ENCODE measurements at regions not wholly inside any gene's neighbourhood (a gene's known extent, or its start where the extent isn't known, plus 50 kb on each side); places are given as distances from the start of the nearest gene placed in this dataset.

GRCh38 chr9:118281772-118282171 is 577.6 kb downstream of the TLR4 start:
- DNase-seq (ENCODE audit: low read depth in 1 of 2, low spot score in 1 of 2), result no peak

DNA sequence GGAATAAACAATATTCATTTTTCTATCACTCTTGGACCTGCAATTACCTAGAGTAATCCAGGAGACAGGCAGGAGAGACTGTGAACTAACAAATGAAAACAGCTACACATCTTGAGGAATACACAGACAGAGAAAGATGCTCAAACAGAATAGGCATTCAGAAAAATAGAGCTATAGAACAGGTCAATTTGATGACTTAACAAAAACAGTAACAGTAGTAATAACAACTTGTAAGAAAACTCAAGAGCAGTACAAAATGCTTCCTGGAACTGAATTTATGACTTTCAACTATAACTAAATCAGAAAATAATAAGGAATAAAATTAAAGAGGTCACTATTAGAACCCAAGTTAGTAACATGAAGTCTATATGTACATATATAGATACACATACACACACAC is 579.3 kb downstream of the TLR4 start:
- no peak for DNase-seq (ENCODE audit: low read depth in 1 of 2, low spot score in 1 of 2)

DNA sequence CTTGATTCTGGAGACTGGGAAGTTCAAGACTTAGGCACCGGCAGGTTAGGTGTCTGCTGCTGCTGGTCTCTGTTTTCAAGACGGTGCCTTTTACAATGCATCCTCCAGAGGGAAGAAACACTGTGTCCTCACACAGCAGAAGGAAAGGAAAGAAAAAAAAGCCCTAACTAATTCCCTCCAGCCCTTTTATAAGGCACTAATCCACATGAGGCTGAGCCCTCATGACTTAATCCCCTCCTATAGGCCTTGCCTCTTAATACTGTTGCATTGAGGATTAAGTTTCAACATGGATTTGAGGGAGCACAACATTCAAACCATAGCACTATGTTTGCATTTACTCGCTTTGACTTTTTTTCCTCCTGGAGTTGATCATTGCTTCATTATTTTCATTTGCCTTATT is 585.9 kb downstream of the TLR4 start:
- no peak for DNase-seq (ENCODE audit: low read depth in 1 of 2, low spot score in 1 of 2)

- DNase-seq (ENCODE audit: low read depth in 1 of 2, low spot score in 1 of 2), result no peak
Observed at GRCh38 chr9:118295413-118295812, 591.2 kb downstream of the TLR4 start.

GRCh38 chr9:118302721-118303120 is 598.5 kb downstream of the TLR4 start:
- no peak for DNase-seq (ENCODE audit: low read depth in 1 of 2, low spot score in 1 of 2)

GRCh38 chr9:118303216-118303615 is 599.0 kb downstream of the TLR4 start:
- no peak for DNase-seq (ENCODE audit: low read depth in 1 of 2, low spot score in 1 of 2)

GRCh38 chr9:118305331-118305730 is 601.1 kb downstream of the TLR4 start:
- no peak for DNase-seq (ENCODE audit: low read depth in 1 of 2, low spot score in 1 of 2)

- DNase-seq (ENCODE audit: low read depth in 1 of 2, low spot score in 1 of 2), result no peak
Observed at GRCh38 chr9:118306801-118307200, 602.6 kb downstream of the TLR4 start.

DNA sequence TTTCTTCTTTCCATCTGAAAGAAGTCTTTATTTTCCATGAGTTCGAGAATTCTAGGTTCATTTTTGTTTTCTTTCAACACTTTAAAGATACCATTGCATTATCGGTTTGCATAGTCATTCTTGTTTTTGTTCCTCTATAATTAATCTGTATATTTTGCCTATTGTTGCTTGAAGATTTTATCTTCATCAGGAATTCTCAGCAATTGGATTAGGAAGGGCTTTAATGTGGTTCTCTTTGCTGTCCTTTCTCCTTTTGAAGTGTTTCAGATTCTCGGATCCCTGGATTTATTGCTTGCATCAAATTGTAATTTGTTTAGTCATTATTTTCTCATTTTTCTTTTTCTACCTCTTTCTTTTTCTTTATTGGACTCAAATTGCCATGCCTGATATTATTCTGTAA is 609.8 kb downstream of the TLR4 start:
- no peak for DNase-seq (ENCODE audit: low read depth in 1 of 2, low spot score in 1 of 2)

DNA sequence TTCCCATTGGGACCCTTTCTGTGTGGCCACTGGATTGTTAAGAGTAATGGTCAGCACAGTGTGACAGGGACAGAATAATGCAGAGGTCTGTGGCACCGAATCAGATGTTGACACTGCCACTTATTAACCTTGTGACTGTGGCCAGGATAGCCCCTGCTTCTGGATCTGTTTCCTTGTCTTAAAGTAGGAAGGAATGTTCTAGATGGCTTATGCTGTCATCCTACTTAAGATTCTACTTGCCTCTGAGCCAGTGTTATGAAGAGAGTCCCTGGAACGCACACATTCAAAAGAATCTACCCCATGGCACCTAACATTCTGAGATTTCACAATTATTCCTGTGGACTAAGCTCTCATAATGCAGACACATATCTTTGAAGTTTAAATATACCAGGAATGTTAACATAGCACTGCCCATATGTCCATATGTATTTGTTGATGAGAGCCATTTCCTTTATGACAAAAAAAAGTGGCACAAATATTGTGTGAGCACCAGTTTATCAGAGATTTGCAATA is 612.7 kb downstream of the TLR4 start:
- no peak for DNase-seq (ENCODE audit: low read depth in 1 of 2, low spot score in 1 of 2)

DNA sequence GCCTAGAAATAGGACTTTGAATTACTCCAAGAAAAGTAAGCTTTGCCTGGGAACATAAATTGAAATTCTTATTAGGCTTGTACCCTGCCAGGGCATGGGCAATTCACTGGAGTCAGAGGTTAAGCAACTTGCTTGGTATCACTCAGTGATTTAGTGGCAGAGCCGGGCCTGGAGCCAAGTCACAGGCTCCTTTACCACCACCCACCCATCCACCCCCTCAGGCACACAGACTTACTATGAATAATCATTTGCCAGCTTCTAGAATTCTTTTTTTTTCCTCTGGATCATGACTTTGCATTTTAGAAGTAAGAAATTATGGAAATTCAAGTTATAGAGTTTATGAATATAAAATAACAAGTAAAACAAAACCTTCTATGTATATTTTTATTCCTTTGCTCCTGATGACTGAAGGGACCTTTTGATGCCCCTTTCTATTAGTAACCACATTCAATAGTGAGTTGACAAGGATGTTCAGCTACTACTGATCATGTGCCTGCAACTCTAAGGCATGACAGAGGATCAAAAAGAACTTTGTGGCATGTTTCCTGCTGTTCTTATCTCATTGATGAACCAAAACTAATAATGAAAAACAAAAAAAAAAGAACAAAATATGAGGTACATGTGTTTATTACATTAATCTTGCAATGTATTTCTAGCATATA is 614.7 kb downstream of the TLR4 start:
- DNase-seq (ENCODE audit: low read depth in 1 of 2, low spot score in 1 of 2), result no peak

DNA sequence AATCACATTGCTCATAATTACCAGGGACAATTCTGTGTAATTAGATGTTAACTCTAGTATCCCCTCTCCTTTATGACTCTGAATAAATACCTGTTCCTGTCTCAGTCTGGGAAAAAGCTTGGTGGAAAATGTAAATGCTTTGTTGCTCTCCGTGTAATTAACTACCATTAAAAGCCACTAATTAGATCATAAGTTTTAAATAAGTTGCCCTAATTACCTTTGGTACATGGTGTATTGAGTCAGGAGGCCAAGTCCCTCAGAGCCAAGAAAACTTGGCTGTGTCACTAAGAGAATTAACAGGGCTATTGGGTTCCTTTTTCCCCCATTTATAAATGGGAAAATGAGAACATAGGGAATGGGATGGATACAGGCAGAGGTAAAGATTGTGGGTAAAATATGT is 617.6 kb downstream of the TLR4 start:
- no peak for DNase-seq (ENCODE audit: low read depth in 1 of 2, low spot score in 1 of 2)

DNA sequence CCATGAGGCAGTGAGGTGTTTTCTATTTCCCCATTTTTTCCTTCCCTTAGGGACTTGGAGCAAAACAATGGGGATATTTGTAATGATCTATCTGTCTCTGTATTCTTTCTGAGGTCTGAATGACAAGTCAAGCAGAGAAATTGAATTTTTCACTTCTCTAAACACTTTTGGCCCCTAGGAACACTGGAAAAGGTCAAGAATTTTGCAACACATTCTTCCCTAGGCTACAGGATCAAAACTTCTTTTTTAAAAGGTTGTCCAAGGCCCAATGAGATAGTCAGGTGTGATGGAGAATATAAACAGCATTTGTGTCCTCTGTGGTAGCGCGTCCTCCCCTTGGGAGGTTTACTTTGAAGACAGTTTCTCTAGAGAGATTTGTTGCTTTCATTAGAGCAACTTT is 620.5 kb downstream of the TLR4 start:
- DNase-seq (ENCODE audit: low read depth in 1 of 2, low spot score in 1 of 2), result no peak

DNA sequence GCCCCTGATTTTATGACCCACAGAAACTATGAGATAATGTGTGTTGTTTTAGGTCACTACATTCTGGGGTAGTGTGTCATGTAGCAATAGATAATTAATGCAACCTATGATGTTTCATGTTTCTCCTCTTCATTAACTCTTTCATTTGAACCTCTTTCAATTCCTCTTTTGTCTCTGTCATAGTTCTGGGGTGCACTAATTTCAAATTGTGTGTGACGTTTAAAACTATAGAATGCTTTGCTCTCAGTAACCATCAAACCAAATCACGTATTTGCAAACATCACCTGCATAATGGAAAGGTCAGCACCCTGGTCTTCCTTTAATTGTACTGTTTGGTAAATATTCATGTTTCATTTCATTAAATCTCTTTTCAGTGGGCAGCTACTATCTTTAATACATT is 621.6 kb downstream of the TLR4 start:
- no peak for DNase-seq (ENCODE audit: low read depth in 1 of 2, low spot score in 1 of 2)

- no peak for DNase-seq (ENCODE audit: low read depth in 1 of 2, low spot score in 1 of 2)
Observed at GRCh38 chr9:118326326-118326725, 622.1 kb downstream of the TLR4 start.

DNA sequence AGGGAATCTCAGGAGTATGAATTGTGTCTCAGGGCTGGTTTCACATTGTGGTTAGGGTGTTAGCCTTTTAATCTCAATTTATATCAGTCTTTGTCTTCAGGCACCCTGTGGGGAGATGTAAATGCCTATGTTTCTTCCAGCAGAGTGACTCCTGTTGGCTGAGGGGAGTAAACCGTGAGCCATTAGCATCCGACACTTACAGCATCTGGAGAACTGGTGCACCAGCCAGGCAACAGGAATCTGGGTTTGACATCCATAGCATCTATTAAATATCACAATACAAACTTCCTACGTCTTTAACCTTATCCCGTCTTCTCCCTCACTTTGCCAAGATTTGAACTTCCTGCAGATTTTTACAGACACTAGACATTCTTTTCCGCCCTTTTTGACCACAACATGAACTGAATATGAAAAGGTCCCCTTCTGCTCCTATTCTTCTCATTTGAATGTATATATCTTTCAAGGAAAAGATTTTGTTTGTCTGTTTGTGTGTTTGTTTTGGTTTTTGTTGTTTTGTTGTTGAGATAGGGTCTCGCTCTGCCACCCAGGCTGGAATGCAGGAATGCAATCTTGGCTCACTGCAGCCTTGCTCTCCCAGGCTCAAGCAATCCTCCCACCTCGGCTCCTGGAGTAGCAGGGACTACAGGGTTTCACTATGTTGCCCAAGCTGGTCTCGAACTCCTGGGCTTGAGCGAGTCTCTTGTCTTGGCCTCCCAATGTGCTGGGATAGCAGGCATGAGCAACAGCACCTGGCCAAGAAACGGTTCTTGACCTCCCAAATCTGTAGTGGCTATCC is 626.2 kb downstream of the TLR4 start:
- no peak for DNase-seq (ENCODE audit: low read depth in 1 of 2, low spot score in 1 of 2)

- no peak for DNase-seq (ENCODE audit: low read depth in 1 of 2, low spot score in 1 of 2)
Observed at GRCh38 chr9:118331622-118332045, 627.4 kb downstream of the TLR4 start.

DNA sequence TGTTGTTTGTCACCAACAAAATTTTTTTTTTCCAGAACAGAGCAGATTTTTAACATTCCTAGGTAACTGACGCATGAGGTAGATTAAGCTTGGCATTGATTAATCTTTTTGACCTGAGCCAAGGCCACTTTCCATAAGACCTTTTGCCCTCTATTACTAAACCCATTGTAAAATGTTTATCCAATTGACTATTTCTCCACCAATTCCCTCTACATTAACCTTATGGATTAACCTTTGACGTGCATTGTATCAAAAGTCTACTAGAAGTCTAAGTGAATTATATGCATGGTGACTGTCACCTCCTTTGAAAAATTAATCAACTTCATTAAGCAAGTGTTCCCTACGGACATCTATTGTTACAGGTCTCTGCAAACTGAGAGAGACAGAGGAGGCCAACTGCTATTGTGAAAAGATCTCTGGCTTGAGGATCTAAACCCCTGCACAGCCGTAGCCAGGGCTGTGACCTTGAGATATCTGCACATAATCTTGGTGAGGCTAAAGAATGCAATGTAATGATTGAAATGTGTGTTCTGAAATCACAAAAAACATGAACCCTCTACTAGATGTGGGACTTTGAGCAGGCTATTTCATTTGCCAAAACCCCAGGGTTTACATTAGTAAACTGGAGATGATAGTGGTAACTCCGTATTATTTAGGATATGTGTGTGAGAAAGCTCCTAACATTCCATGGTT is 632.2 kb downstream of the TLR4 start:
- no peak for DNase-seq (ENCODE audit: low read depth in 1 of 2, low spot score in 1 of 2)

GRCh38 chr9:118336943-118337330 is 632.7 kb downstream of the TLR4 start:
- DNase-seq (ENCODE audit: low read depth in 1 of 2, low spot score in 1 of 2), result no peak

DNA sequence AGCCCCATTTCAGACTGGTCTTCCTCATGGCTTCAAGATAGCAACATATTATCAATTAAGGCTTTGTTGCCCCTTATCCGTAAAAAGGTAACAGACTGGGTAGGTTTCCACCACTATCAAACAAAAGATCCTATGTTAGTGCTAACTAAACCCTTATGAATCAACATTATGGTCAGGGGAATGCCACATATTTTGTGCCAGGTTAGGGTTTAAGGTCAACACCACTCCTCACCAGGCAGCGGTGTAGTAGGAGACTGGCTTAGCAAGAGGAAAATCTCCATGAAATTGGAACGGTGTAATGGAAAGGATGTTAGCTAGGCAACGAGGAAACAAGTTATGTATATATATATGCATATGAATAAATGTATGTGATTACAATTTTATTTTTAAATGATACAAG is 655.8 kb downstream of the TLR4 start:
- no peak for DNase-seq (ENCODE audit: low read depth in 1 of 2, low spot score in 1 of 2)

GRCh38 chr9:118362123-118362522 is 657.9 kb downstream of the TLR4 start:
- DNase-seq (ENCODE audit: low read depth in 1 of 2, low spot score in 1 of 2), result no peak

- no peak for DNase-seq (ENCODE audit: low read depth in 1 of 2, low spot score in 1 of 2)
Observed at GRCh38 chr9:118362596-118362995, 658.4 kb downstream of the TLR4 start.
